Muscle of back (tissue), 3 donors: ENCODE measurements at regions not wholly inside any gene's neighbourhood (a gene's known extent, or its start where the extent isn't known, plus 50 kb on each side); places are given as distances from the start of the nearest gene placed in this dataset.
"Not testable (repeated sequence)": the region's sequence is repeated elsewhere in the genome, so short reads cannot be mapped to it uniquely, and the experiment has no call there.

Experiments
- DNase-seq, 3 donors: peaks; one replicate each; pipeline versions ENCODE4 v3.0.0 to v3.0.0-alpha.2; 2013

DNA sequence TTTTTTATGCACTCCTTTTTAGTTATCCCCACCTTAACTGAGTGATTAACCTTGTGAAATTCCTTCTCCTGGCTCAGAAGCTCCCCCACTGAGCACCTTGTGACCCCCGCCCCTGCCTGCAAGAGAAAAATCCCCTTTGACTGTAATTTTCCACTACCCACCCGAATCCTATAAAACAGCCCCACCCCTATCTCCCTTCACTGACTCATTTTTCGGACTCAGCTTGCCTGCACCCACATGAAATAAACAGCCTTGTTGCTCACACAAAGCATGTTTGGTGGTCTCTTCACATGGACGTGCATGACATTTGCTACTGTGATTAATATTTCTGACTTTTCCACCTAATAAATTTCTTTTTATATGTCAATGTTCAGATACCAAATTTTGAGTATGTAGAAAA lies 1322.8 kb downstream of the XPNPEP1 start:
- not testable (repeated sequence) for DNase-seq

DNA sequence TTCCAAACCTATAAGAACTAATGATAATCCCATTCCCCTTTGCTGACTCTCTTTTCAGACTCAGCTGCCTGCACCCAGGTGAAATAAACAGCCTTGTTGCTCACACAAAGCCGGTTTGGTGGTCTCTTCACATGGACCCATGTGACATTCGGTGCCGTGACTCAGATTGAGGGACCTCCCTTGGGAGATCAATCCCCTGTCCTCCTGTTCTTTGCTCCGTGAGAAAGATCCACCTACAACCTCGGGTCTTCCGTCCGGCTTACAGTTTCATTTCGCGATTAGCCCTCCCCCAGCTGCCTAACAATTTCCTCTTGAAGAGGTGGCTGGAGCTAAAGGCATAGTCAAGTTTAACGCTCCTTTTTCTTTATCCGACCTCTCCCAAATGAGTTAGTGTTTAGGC lies 1324.0 kb downstream of the XPNPEP1 start:
- not testable (repeated sequence) for DNase-seq

DNA sequence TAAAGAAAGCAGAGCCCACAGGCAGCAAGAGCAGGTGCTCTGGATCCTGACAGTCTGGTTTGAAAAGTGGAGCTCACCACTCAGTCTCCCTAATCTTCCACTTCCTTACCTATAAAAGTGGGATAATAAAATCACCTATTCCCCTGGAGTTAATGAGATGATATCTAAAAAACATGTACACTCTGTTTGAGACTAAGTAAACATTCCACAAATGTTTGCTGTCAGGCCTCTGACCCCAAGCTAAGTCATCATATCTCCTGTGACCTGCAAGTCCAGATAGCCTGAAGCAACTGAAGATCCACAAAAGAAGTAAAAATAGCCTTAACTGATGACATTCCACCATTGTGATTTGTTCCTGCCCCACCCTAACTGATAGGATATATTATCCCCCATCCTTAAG lies 1324.5 kb downstream of the XPNPEP1 start:
- DNase-seq, result no peak

DNA sequence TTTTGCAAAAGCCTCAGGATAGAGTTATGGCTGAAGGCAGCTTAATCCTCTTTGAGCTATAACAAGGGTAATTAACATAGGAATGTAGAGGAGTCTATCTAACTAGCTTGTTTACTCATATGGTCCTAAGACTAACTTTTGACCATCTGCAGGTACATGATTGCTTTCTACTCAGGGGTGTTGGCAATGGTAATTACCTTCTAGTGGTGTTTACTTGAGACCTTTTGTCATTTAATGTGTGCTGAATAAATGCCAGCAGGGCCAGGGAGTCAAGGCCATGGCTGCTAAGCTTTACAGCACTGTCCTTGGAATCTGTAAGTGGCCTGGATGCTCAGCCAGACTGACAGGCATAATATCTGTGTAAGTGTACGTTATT lies 1325.0 kb downstream of the XPNPEP1 start:
- no peak for DNase-seq

DNA sequence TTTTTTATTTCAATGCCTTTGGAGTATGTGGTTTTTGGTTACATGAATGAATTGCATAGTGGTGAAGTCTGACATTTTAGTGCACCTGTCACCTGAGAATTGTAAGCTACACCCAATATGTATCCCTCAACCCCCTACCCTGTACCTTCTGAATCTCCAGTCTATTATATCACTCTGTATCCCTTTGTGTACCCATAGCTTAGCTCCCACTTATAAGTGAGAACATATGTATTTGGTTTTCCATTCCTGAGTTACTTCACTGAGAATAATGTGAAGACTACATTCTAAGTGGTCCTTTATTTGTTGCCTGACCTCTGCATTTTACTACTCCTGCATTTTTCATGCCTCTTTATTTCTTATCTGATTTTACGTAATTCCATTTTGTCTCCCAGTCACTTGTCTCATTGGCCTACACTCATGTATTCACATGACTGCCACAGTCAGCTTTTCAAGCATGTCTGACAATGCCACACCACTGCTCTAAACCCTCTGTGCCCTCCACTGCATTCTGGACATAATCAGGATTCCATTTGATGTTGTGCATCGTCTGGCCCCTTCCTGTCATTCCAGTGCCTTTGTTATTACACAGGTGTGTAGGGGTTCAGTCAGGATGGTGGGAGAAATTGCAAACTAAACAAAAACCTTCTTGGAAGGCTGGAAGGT lies 1325.5 kb downstream of the XPNPEP1 start:
- no peak for DNase-seq

DNA sequence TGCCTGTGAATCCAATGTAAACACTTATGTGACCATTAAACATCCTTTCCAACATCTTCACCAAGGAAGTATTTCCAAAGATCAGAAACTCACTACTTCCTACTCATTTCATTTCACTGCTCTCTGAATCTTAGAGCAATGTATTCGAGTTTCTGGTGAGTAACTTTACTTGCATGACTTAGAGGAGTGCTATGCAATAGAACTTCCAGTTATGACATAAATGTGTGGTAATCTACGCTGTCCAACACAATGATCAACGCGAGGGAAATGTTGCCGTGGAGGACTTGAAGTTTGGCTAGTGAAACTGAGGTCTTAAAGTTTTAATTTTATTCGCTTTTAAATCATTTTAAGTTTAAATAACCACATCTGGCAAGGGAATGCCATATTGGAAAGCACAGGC lies 1326.3 kb downstream of the XPNPEP1 start:
- DNase-seq, result no peak

DNA sequence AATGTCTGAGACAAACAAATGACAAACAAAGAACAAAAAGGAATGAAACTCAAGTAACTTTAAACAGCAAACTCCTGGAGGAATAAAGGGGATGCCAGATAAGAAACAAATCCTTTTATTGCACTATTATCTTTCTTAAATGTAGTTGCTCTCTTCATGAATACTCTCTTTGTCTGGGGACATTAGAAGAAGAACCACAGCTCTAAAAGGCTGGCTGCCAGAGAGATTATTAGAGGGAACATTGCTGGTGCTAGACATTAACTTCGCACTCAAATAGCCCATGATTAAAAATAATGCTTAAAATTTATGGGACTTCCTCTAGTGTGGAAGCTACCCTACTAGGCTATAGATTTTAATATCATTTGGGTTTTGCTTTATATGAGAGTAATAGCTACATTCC lies 1330.4 kb downstream of the XPNPEP1 start:
- no peak for DNase-seq

DNA sequence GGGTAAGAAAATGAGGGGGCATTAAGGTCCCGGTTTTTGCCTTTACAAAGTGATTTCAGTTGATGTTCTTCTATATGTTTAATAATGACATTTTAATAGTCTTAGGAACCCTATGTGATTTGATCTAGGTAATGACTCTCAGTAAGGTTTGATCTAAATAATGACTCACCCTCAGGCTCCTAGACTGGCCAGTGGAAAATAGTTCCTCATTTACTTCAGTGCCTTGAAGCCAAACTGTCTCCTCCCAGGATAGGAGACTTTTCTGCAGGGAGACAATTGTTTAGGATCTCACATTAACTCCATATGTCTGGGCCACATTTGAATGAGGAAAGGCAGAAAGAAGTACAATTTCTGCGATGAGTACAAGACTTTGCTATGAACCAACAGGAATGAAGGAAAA lies 1331.9 kb downstream of the XPNPEP1 start:
- no peak for DNase-seq

DNA sequence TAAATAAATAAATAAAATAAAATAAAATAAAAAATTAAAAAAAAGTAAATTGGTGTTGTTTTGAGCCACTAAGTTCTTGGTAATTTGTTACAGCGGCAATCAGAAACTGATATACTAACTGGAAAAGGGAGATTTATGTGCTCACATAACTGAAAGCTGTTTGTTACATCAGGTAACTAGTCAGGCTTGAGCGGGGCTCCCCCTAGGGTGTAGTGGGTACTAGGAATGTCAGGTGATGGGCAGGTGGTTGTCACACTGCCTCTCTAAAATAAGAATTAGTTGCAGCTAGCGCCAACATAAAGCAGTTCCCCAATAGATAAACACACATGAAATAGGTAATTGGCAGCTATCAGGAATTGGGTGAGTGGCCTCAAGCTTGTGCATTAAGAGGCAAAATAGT lies 1336.9 kb downstream of the XPNPEP1 start:
- no peak for DNase-seq

DNA sequence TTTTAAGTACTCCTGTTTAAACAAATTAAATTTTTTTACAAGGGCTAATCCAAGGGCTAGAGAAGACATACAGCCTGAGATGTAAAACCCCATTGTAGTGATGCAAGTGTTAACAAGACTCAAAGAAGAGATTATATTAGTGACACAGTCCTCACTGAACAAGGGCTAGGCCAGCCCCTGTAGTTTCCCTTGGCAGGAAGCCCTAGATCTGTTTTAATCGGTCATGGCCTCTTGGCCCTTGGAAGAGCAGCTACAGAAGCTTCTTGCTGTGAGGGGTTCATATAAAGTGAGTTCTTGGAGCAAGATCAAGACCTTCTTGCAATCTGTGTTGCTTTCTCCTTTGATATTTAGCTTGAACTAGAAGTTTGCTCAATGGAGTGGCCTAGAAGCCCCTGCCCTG lies 1339.4 kb downstream of the XPNPEP1 start:
- no peak for DNase-seq

DNA sequence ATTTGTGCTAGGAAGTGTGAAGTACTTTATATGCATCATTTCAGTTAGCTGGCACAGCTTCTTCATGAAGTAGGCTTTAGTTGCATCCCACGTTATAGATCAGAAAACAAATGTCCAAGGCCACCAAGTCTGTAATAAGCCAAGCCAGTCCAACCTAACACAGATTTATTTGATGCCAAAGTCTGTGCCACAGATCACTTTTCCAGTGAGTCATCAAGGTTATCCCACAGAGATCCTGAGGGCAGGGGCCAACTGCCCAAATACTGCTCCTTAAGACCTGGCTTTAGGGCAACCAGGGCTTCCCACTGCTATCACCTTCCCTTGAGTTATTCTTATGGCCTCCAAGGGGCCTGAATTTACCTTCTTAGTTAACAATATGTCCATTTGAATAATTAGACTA lies 1340.4 kb downstream of the XPNPEP1 start:
- no peak for DNase-seq

DNA sequence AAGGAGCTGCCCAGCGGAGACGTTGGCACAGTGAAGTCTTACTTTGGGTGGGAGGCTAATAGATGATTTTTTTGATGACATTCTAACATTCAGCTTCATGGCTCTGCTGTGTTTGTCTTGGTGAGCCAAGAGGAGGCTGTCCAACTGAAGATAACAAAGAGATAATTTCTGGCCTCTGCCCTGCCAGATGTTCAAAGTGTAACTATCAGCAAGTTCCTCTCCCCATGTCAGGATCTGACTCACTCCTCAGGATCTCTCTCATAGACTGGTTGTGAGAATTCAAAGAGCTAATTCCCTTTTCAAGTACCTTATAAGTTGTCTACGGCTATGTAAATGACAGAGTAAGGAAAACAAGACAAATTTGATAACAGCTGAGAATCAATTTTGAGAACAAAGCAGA lies 1340.9 kb downstream of the XPNPEP1 start:
- DNase-seq, result peak in 1 of 3 donors; percentile 1

DNA sequence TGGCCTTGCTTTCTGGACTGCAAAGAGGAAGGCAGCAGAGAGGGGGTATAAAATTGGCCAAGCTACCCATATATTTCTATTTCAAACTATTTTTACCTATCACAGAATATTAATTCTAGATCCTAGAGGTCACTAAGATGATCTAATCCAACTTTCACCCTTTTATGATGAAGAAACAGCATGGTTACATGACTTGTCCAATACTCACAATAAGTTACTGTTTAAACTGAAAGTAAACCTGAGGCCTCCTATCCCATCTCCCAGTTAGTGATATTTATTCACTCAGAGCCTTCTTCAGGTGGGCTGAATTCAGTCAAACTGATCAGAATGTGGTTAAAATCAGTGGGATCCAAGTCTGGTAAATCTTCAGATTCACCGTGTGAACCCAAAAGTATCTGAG lies 1345.1 kb downstream of the XPNPEP1 start:
- DNase-seq, result no peak

DNA sequence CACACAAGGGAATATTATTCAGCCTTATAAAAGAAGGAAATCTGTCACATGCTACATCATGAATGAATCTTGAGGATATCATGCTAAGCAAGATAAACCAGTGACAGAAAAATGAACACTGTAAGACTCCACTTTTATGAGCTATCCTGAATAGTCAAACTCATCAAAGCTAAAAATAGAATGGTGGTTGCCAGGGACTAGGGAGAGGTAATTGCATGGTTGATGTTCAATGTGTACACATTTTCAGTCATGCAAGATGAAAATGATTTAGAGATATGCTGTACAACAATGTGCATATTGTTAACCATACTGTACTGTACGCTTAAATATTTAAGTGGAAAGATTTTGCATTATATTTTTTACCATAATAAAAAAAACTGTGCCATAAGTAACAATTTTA lies 1349.1 kb downstream of the XPNPEP1 start:
- DNase-seq, result no peak

DNA sequence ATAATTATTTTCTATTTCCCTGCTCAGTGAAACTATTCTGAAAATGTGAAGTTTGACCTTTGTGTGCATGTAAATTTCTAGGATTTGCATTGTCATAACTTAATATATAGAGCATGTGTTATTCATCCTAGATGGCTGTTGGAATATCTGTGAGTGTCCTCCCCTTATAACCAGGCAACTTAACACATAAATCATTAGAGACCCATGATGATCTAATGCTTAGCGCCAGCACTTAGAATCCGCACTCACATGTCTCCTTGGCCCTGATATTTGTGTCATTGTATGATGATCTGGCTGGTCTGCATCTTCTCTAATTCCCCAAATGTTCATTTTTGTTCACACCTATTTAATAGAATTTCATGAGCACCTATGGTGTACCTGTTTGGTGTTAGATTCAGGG lies 1354.5 kb downstream of the XPNPEP1 start:
- DNase-seq, result no peak

DNA sequence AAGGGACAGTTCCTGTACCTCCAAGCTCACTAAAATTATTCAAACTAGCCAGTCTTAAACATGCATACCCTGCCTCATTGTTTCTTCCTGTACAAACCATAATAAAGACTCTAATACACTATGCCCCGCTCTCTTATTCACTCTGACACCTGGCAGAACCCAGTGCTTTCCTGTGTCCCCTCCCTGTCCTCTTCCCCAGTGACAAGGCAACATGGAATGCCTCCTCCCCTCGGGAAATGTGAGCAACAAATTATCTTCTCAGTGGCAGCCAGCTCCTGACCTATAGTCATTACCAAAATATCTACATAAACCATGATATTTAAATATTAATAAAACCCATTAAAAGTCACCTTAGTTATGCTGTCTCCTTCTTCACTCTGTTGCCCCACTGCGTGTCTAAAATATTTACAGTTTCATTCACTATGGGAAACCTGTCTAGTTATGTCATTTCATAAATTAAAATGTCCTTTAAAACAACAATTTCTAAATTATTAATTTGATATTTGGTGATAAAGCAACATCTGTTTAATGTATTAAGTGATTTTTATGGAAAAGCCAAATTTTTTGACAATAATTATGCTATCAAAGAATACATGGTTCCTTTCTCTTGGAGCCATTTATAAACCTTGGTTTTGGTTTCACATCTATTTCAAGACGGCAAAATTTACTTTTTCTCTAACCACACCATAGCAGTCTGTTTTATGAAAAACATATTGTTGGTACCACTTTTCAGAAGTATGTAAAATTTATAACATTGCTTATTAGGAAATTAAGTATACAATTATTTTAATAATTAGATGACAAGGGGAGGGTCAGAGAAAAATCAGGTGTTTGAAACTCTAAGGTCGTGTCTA lies 1355.2 kb downstream of the XPNPEP1 start:
- DNase-seq, result no peak

DNA sequence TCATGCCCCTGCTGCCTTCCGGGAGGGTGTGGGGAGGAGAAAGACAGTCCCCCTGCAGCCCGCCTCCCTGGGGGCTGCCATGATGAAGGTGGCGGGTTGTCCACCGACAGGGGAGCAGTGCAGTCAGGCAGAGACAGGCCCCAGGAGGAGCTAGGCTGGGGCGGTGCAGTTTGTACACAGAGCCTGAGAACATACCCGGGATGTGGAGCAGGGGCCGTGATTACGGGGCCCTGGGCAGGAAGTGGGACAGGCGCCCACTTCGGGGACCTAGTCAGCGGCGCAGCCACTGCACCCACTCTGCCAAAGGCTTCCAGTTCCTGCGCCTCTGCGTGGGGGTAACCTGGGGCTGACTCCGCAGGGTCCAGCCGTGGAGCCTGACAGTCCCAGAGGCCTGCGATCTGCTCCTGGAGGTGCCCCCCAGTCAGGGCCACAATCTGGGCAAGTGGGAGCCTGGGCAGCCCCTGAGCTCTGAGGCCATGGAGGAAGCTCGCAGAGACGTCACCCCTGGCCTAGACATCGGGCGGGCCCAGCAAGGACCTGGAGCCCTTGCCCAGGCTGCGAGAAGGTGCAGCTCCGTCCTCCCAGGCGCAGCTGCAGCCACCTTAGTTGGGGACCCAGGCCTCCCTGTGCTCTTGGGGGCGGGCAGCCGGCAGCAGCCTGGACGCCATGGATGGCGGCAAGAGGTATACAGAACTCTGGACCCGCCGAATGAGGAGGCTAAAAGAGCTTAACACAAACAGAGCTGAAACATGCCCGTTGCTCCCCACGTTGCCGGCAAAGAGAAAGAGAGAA lies 1356.8 kb downstream of the XPNPEP1 start:
- DNase-seq, result no peak

DNA sequence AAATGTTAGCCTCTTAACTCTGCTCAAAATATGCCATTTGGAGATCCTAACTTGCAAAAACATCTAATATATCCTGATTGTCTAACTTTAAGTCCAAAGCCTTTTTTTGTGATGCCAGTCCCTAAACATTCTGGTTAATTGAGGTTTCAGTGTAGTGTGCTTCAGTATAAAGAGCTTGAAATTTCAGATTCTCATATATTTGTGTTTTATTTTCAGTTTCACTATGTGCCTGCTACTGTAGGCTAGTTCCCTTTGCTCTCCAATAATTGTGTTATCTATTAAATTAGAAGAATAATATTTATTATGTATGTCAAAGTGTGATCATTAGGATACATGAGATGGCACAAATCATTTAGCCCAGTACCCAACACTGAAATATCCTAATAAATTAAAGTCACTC lies 1361.2 kb downstream of the XPNPEP1 start:
- no peak for DNase-seq

DNA sequence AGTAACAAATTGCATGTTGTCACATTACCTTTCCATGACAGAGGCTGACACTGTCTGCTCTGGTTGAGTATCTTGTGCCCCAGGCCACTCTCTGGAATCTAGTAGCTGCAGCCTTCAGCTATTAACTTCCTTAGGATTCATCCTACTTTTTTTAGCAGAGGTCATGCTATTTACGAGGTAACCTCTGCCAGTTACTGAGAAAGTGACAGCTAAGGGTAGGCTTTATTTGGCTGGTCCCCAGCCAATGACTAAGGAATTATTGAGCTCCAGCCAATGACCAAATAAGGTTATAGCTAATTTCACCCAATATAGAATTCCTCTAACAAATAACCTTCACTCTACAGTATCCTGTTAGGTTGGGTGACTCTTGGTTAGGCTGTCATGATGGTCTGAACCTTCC lies 1361.7 kb downstream of the XPNPEP1 start:
- peak in 1 of 3 donors; percentile 7 for DNase-seq

DNA sequence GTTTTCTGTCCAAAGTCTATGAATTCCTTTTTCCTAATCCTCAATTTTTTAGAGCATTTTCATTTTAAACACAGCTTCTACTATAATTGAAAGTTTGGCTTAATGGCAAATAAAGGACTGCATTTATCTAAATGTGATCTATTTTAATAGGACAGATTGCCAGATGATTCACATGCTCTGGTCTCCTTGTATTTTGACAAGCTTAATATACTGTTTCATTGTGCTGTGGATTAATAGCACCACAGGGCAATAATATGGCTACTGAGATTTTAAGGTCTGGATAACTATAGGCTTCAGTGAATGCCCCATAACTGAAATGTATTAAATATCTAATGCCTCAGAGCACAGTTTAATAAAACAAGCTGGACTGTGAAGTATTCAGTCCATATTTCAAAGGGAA lies 1362.8 kb downstream of the XPNPEP1 start:
- no peak for DNase-seq

DNA sequence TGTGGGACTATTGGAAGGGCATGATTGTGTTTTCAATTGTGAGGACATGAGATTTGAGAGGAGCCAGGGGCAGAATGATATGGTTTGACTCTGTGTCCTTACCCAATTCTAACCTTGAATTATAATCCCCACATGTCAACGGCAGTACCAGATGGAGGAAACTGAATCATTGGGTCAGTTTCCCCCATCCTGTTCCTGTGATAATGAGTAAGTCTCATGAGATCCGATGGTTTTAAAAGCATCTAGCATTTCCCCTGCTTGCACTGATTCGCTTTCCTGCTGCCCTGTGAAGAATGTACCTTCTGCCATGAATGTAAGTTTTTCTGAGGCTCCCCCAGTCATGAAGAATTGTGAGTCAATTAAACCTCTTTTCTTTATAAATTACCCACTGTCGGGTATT lies 1367.1 kb downstream of the XPNPEP1 start:
- DNase-seq, result peak in 1 of 3 donors; percentile 5

DNA sequence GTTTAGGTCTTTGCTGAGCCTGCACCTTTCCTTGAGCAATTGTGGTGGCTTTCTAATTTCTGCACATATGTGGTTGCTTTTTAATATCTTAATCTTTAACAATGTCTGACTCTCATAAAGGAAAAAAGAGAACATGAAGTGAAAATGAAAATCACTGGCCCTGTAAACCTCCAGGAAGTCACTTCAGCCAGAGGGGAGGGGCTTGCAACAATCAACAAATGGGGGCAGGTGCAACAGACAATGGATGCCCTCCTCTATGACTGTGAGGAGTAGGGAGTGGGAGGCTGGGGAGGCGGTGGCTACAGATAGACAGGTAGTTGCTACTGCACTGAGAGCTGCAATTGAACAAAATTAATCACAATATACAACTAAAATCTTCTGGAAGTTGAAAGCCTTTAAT lies 1377.4 kb downstream of the XPNPEP1 start:
- no peak for DNase-seq
